ENCODE measurements at regions not wholly inside any gene's neighbourhood (a gene's known extent, or its start where the extent isn't known, plus 50 kb on each side); places are given as distances from the start of the nearest gene placed in this dataset.

GRCh38 chr2:222146488-222146887 is 152.3 kb downstream of the PAX3 start:
- DNase-seq = no peak

DNA sequence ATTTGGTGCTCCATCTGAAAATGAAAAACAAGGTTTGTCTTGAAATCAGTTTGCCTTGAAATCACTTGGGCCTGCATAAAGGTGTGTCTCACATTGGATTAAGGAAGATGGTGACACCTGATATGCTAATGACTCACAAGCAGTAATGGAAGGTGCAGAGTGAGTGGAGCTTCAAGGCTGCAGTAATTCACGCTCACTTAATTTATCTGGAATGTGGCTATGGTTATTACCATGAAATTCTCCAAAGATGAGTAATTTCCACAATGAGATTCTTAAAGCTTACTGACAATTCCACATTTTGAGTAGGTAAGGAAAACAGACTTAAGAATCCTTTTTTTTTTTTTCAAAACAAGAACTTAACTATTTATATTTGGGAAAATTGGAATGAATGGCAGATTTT is 156.8 kb downstream of the PAX3 start:
- DNase-seq = no peak

- no peak for DNase-seq
Measured at GRCh38 chr2:222136106-222136630, 162.6 kb downstream of the PAX3 start.

- no peak for DNase-seq
Measured at GRCh38 chr2:222134654-222135053, 164.1 kb downstream of the PAX3 start.

GRCh38 chr2:222133897-222134296 is 164.9 kb downstream of the PAX3 start:
- DNase-seq = no peak

DNA sequence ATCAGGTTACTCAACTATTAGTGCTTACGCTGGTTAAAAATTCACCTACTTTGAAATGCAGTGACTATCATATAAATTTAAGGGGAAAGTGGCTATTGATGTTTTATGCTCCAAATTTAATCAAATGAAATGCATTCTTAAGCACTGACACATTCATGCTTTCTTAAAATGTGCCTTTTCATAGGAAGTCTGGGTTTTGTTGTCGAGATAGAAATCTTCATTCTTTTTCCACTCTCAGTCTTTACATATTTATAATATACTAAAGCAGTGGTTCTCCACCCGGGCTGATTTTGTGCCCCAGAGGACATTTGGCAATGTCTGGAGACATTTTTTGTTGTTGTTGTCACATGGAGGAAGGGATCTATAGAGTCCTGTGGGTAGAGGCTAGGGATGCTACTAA is 167.9 kb downstream of the PAX3 start:
- DNase-seq = no peak

GRCh38 chr2:222127660-222128059 is 171.1 kb downstream of the PAX3 start:
- no peak for DNase-seq

- no peak for DNase-seq
Measured at GRCh38 chr2:222120933-222121332, 177.9 kb downstream of the PAX3 start.

DNA sequence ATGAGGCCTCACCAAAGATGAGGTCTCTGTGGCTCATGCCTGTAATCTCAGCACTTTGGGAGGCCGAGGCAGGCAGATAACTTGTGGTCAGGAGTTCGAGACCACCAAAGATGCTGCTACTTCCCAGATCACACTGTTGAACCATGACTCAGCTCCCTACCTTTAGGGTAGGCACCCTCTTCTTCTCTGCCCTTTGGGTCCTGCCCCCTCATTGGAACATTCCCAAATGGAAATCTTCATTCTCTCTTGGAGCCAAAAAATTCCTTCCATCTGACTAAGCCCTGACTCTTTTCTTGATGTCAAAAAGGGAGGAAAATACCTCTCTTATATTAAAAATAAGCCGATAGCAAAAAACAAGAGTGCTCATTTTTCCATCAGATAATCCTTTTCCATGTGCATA is 183.5 kb downstream of the PAX3 start:
- no peak for DNase-seq

GRCh38 chr2:222108957-222109585 is 189.7 kb downstream of the PAX3 start:
- DNase-seq = no peak

DNA sequence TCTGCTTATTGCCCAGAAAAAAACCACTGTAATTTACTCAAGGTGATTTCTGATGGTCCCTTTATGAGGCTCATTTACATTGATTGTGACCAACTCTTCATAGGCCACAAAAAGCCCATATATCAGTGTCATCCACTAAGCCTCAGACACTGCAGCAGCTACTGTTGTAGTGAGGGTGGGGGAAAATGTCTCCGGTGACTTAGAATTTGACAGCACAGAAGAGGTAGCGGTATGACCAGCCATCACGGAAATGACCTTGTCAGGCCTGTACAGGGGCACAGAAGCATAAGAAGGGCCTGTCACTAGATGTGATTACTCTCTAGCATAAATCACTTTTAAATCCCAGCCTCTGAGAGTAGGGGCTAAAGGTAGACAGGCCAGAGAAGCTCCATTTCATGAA is 190.3 kb downstream of the PAX3 start:
- no peak for DNase-seq

DNA sequence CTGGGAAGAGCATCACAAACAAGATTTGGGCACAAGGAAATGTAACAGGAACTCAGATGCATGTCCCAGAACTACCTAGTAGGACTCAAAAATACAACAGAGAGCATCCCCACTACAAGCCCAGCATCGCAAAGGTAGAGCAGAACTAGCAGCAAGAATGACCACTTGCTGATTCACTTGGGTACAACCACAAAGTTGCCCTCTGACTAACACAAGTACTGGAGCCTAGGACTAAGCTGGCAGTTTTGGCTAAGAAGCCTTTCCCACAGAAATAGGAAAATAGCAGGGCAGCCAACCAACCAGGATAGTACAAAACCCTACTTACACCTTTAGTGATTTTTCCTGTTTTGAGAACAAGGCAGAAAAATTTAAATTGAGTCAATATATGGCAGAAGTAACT is 193.8 kb downstream of the PAX3 start:
- DNase-seq = no peak

DNA sequence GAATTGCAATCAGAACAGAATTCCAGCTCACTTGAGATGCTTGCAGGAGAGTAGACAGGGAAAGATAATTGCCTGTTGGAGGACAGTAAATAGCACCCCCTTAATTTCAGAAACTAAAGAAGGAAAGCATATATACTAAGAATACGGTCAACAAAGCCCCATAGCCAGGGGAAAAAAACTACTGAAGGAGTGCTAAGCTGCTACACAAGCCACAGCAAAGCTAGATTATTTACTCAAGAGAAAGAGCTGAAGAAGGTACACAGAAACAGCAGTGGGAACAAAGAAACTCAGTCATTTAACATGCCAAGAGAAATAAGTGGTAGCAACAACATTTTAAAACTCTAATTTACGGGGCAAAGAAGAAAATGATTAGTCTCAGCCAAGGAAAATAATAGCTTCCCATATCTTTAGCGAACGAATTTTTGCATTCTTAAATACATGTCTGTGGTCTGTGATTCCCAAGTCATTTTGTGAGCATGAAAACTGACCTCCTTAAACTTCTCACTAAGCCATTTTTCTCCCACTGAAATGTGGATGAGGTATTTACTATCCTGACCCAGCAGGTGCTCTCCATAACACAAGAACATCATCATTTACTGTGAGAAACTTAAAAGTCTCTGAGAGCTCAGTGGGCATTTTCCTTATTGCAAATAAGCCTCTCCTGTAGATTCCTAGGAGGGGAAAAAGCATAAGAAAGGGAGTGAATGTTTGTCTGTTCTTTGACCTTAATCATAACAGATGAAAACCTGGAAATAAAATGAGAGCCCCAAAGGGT is 196.0 kb downstream of the PAX3 start:
- DNase-seq = no peak

- DNase-seq = no peak
Measured at GRCh38 chr2:222100704-222101699, 197.8 kb downstream of the PAX3 start.

- DNase-seq = no peak
Measured at GRCh38 chr2:222088561-222088960, 210.2 kb downstream of the PAX3 start.

- DNase-seq = no peak
Measured at GRCh38 chr2:222087998-222088397, 210.8 kb downstream of the PAX3 start.

GRCh38 chr2:222082201-222082600 is 216.6 kb downstream of the PAX3 start:
- DNase-seq = no peak

- DNase-seq = no peak
Measured at GRCh38 chr2:222080141-222080540, 218.7 kb downstream of the PAX3 start.

GRCh38 chr2:222076973-222077690 is 221.7 kb downstream of the PAX3 start:
- no peak for DNase-seq

GRCh38 chr2:222074674-222075073 is 224.1 kb downstream of the PAX3 start:
- DNase-seq = no peak

- no peak for DNase-seq
Measured at GRCh38 chr2:222071911-222072310, 226.9 kb downstream of the PAX3 start.

DNA sequence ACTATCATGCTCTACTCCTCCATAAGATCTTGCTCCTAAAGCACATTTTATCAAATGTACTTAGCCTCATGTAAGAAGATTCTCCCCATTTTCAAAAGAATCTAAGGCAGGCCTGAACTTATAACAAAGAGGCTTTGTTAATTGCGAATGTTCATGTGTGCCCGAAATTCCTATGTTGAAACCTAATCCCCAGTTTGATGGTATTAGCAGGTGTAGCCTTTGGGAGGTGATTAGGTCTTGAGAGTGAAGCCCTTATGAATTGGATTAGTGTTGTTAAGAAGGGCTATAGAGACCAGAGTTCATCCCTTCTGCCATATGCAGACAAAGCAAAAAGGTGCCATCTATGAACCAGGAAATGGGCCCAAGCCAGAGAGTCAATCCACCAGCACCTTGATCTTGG is 234.5 kb downstream of the PAX3 start:
- no peak for DNase-seq
